GM23338 (cell line): ENCODE measurements at regions not wholly inside any gene's neighbourhood (a gene's known extent, or its start where the extent isn't known, plus 50 kb on each side); places are given as distances from the start of the nearest gene placed in this dataset.

Experiments
- ATAC-seq: fragments of 200-7000 bp; cut with Tn5 transposase; 3 replicates; pipeline ENCODE4 v1.9.1; 2020
- DNase-seq: peaks from one replicate; pipeline ENCODE4 v3.0.0-alpha.2; 2015; ENCODE audit warnings: low spot score
- H2AFZ ChIP-seq: fragments of 200-600 bp; sonication (generic); 2 replicates; pipeline ENCODE4 v1.8.0; 2016; ENCODE audit warnings: antibody characterized with exemption, mild to moderate bottlenecking, moderate library complexity
- H3F3A ChIP-seq: fragments of 200-600 bp; sonication (generic); replicated peaks from 2 replicates; pipeline ENCODE4 v1.8.0; 2017; ENCODE audit warnings: antibody characterized with exemption, mixed run types, low read depth
- H3K27ac ChIP-seq: fragments of 200-600 bp; sonication (generic); 2 replicates; pipeline ENCODE4 v1.6.1; 2016; ENCODE audit warnings: low read depth
- H3K27me3 ChIP-seq: fragments of 200-600 bp; sonication (generic); 2 replicates; pipeline ENCODE4 v1.8.0; 2016; ENCODE audit warnings: mild to moderate bottlenecking, mixed run types, moderate library complexity; ENCODE audit not compliant: insufficient read depth
- H3K36me3 ChIP-seq: fragments of 200-600 bp; sonication (generic); 2 replicates; pipeline ENCODE4 v1.8.0; 2016; ENCODE audit warnings: mild to moderate bottlenecking; ENCODE audit not compliant: insufficient read depth
- H3K4me1 ChIP-seq: fragments of 200-600 bp; sonication (generic); 2 replicates; pipeline ENCODE4 v1.8.0; 2016; ENCODE audit warnings: mild to moderate bottlenecking, moderate library complexity; ENCODE audit not compliant: insufficient read depth
- H3K4me2 ChIP-seq: fragments of 200-600 bp; sonication (generic); 2 replicates; pipeline ENCODE4 v1.7.1; 2017; ENCODE audit warnings: mixed run types
- H3K4me3 ChIP-seq: fragments of 200-600 bp; sonication (generic); 2 replicates; pipeline ENCODE4 v1.6.1; 2016; ENCODE audit warnings: mixed run types
- H3K79me2 ChIP-seq: fragments of 200-600 bp; sonication (generic); replicated peaks from 2 replicates; pipeline ENCODE4 v1.8.0; 2017; ENCODE audit warnings: mild to moderate bottlenecking; ENCODE audit not compliant: insufficient read depth
- H3K9me2 ChIP-seq: fragments of 200-600 bp; sonication (generic); 2 replicates; pipeline ENCODE4 v1.8.0; 2017; ENCODE audit not compliant: insufficient read depth
- H4K20me1 ChIP-seq: fragments of 200-600 bp; sonication (generic); replicated peaks from 2 replicates; pipeline ENCODE4 v1.8.0; 2017; ENCODE audit warnings: mild to moderate bottlenecking; ENCODE audit not compliant: insufficient read depth
- H3K27ac Mint-ChIP-seq: 2 replicates; pipeline ENCODE4 v1.8.0; 2020; ENCODE audit warnings: inconsistent platforms, mild to moderate bottlenecking, moderate library complexity, mixed read lengths
- H3K27me3 Mint-ChIP-seq: 3 replicates; pipeline ENCODE4 v1.8.0; 2022; ENCODE audit warnings: low read depth, mild to moderate bottlenecking, moderate library complexity, mixed read lengths, inconsistent platforms; ENCODE audit not compliant: insufficient read depth, poor library complexity
- H3K36me3 Mint-ChIP-seq: 3 replicates; pipeline ENCODE4 v1.8.0; 2021; ENCODE audit warnings: low read depth, mild to moderate bottlenecking, inconsistent platforms, moderate library complexity, mixed read lengths
- H3K4me1 Mint-ChIP-seq: 3 replicates; pipeline ENCODE4 v1.8.0; 2020; ENCODE audit warnings: mild to moderate bottlenecking, inconsistent platforms, mixed read lengths
- H3K4me3 Mint-ChIP-seq: 3 replicates; pipeline ENCODE4 v1.8.0; 2021; ENCODE audit warnings: moderate library complexity, mild to moderate bottlenecking, inconsistent platforms, mixed read lengths
- H3K9me3 Mint-ChIP-seq: 3 replicates; pipeline ENCODE4 v1.8.0; 2020; ENCODE audit warnings: moderate library complexity, mild to moderate bottlenecking, inconsistent platforms, mixed read lengths
- CREB1 ChIP-seq: fragments of 250-450 bp; sonication (Bioruptor Pico); IDR thresholded peaks from 2 replicates; pipeline ENCODE4 v1.5.0; 2020; ENCODE audit warnings: low read depth, mild to moderate bottlenecking, moderate library complexity
- CTCF ChIP-seq, 2 experiments: fragments of 200-600 bp in 1 of 2; sonication (generic) in 1 of 2; conservative IDR thresholded peaks; 2 replicates each; pipeline versions ENCODE4 v1.5.1 to v1.6.1; 2016 to 2017; ENCODE audit warnings: antibody characterized with exemption in 2 of 2, low read depth in 2 of 2, mild to moderate bottlenecking in 2 of 2, moderate library complexity in 1 of 2
- EZH2 ChIP-seq: fragments of 200-600 bp; sonication (generic); IDR thresholded peaks from one replicate; pipeline ENCODE4 v1.8.0; 2017; ENCODE audit warnings: antibody characterized with exemption, mild to moderate bottlenecking, low read depth; ENCODE audit not compliant: unreplicated experiment
- EZH2phosphoT487 ChIP-seq: fragments of 200-600 bp; sonication (generic); IDR thresholded peaks from one replicate; pipeline ENCODE4 v1.8.1; 2018; ENCODE audit warnings: antibody characterized with exemption; ENCODE audit not compliant: unreplicated experiment
- JUNB ChIP-seq: IDR thresholded peaks from one replicate; pipeline ENCODE4 v1.6.1; 2016; ENCODE audit warnings: antibody characterized with exemption; ENCODE audit not compliant: unreplicated experiment
- NANOG ChIP-seq: IDR thresholded peaks from 2 replicates; pipeline ENCODE4 v1.6.1; 2016; ENCODE audit warnings: antibody characterized with exemption, borderline replicate concordance
- POLR2AphosphoS5 ChIP-seq: IDR thresholded peaks from 2 replicates; pipeline ENCODE4 v1.6.1; 2016; ENCODE audit warnings: antibody characterized with exemption, low read depth
- STAT1 ChIP-seq: IDR thresholded peaks from one replicate; pipeline ENCODE4 v1.6.1; 2016; ENCODE audit warnings: antibody characterized with exemption; ENCODE audit not compliant: unreplicated experiment
- ZNF114 ChIP-seq: fragments of 250-450 bp; sonication (Bioruptor Pico); IDR thresholded peaks from 2 replicates; pipeline ENCODE4 v1.5.0; 2020; ENCODE audit warnings: mild to moderate bottlenecking, moderate library complexity
- ZNF331 ChIP-seq: fragments of 250-450 bp; sonication (Bioruptor Pico); IDR thresholded peaks from 2 replicates; pipeline ENCODE4 v1.5.0; 2020; ENCODE audit warnings: low read depth, mild to moderate bottlenecking, moderate library complexity
- TF ChIP-seq, protein P1 (sequence below): IDR thresholded peaks from 2 replicates; pipeline ENCODE4 v1.6.1; 2016; ENCODE audit warnings: antibody characterized with exemption
- TF ChIP-seq, protein P2 (sequence below): IDR thresholded peaks from one replicate; pipeline ENCODE4 v1.6.1; 2018; ENCODE audit warnings: antibody characterized with exemption; ENCODE audit not compliant: unreplicated experiment

- TF ChIP-seq, protein P1, sequence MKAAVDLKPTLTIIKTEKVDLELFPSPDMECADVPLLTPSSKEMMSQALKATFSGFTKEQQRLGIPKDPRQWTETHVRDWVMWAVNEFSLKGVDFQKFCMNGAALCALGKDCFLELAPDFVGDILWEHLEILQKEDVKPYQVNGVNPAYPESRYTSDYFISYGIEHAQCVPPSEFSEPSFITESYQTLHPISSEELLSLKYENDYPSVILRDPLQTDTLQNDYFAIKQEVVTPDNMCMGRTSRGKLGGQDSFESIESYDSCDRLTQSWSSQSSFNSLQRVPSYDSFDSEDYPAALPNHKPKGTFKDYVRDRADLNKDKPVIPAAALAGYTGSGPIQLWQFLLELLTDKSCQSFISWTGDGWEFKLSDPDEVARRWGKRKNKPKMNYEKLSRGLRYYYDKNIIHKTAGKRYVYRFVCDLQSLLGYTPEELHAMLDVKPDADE, result no peak
- TF ChIP-seq ZNF114 (CRISPR knock-in tag), result no peak
- no peak for TF ChIP-seq EZH2
- no peak for TF ChIP-seq POLR2AphosphoS5
- TF ChIP-seq, protein P2, sequence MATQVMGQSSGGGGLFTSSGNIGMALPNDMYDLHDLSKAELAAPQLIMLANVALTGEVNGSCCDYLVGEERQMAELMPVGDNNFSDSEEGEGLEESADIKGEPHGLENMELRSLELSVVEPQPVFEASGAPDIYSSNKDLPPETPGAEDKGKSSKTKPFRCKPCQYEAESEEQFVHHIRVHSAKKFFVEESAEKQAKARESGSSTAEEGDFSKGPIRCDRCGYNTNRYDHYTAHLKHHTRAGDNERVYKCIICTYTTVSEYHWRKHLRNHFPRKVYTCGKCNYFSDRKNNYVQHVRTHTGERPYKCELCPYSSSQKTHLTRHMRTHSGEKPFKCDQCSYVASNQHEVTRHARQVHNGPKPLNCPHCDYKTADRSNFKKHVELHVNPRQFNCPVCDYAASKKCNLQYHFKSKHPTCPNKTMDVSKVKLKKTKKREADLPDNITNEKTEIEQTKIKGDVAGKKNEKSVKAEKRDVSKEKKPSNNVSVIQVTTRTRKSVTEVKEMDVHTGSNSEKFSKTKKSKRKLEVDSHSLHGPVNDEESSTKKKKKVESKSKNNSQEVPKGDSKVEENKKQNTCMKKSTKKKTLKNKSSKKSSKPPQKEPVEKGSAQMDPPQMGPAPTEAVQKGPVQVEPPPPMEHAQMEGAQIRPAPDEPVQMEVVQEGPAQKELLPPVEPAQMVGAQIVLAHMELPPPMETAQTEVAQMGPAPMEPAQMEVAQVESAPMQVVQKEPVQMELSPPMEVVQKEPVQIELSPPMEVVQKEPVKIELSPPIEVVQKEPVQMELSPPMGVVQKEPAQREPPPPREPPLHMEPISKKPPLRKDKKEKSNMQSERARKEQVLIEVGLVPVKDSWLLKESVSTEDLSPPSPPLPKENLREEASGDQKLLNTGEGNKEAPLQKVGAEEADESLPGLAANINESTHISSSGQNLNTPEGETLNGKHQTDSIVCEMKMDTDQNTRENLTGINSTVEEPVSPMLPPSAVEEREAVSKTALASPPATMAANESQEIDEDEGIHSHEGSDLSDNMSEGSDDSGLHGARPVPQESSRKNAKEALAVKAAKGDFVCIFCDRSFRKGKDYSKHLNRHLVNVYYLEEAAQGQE, result no peak
- no peak for TF ChIP-seq NANOG
- TF ChIP-seq EZH2phosphoT487, result no peak
- TF ChIP-seq STAT1, result no peak
- no peak for TF ChIP-seq CTCF (conservative IDR thresholded peaks at IDR 0.05; ENCODE audit: low read depth in 2 of 2)
Observed at GRCh38 chr2:238793306-238793705, 54.6 kb upstream of the TWIST2 start (continued).

DNA sequence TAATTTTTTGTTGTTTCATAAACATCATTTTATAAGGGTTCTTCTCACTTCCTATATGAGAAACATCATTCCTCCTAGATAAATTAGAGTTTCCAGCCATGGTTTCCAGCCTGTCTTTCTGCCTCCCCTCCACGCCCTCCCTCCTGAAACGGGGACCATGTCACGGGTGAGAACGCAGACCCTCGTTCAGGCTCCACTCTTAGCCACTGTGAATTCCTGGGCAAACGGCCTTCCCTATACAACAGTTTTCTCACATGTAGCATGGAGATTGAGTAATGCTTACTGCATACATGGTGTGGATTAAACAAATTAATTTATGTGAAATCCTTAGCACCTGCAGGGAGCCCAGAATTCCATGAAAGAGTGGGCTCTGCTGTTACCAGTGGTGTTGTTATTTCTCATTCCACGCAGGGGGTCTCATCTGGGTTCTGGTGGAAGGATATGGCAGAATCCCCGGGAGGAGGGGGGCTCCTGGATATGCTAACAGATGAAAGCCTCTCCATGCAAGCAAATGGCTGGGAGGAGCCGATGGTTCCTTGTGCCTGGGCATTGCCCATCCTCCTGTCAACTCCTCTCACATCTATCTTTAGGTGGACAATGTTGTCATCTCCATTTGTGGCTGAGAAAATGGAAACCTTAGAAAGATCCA lies 54.0 kb upstream of the TWIST2 start:
- no peak overlapping the region for H3K27ac Mint-ChIP-seq
- peaks cover 5% of the 10 kb centered on the region; the same call in 2 of the 3 replicates for H3K4me1 Mint-ChIP-seq
- H3K27me3 ChIP-seq, result no peaks in the 10 kb centered on the region
- no peak for DNase-seq
- no peak overlapping the region for H3K27ac ChIP-seq
- no peaks in the 10 kb centered on the region for H3K9me2 ChIP-seq
- no peak overlapping the region for H3K4me2 ChIP-seq
- no peaks in the 10 kb centered on the region for H3K79me2 ChIP-seq
- no peaks in the 10 kb centered on the region for H3K36me3 ChIP-seq
- H3K4me3 ChIP-seq, result no peak overlapping the region
- no peaks in the 10 kb centered on the region; the same call in 1 of the 3 replicates for H3K36me3 Mint-ChIP-seq
- H3K9me3 Mint-ChIP-seq, result peaks cover 9% of the 10 kb centered on the region; the same call in 2 of the 3 replicates
- no peaks in the 10 kb centered on the region for H3F3A ChIP-seq
- no peak for ATAC-seq
- H3K4me1 ChIP-seq, result no peaks in the 10 kb centered on the region
- H4K20me1 ChIP-seq, result no peaks in the 10 kb centered on the region
- peaks cover 5% of the 10 kb centered on the region for H3K27me3 Mint-ChIP-seq
- no peak overlapping the region for H2AFZ ChIP-seq
- H3K4me3 Mint-ChIP-seq, result no peak overlapping the region
- no peak for TF ChIP-seq JUNB
- TF ChIP-seq NANOG, result no peak
- no peak for TF ChIP-seq CREB1 (CRISPR knock-in tag)
- TF ChIP-seq CTCF (conservative IDR thresholded peaks at IDR 0.05; ENCODE audit: low read depth in 2 of 2), result no peak
- TF ChIP-seq, protein P1, result no peak
- TF ChIP-seq, protein P2, result no peak
- no peak for TF ChIP-seq POLR2AphosphoS5
- TF ChIP-seq EZH2, result no peak
- no peak for TF ChIP-seq ZNF114 (CRISPR knock-in tag)
- TF ChIP-seq STAT1, result no peak
- no peak for TF ChIP-seq ZNF331
